ENCODE measurements at regions not wholly inside any gene's neighbourhood (a gene's known extent, or its start where the extent isn't known, plus 50 kb on each side); places are given as distances from the start of the nearest gene placed in this dataset.
"Not testable (repeated sequence)": the region's sequence is repeated elsewhere in the genome, so short reads cannot be mapped to it uniquely, and the experiment has no call there.

GRCh38 chr1:222416001-222416791 is 131.7 kb downstream of the HHIPL2 start:
- no peak for DNase-seq (ENCODE audit: low spot score)

DNA sequence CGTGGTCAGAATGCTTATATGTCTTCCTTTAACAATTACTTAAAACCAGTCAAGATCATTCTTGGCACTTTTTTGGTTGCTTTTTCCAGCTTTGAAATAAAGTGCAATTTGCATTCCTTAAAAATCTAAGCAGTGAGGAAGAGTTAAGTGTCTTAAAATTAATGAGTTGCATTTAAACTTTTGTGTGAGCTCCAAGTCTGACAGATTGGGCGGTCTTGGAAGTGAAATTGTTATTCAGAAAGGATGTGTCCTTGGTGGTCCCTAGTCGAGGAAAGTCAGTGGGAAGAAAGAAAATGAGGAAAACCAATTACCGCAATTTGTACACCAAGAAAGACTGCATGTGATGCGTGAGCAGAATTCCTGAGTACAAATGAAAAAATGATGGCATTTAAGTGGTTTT is 132.5 kb downstream of the HHIPL2 start:
- no peak for DNase-seq (ENCODE audit: low spot score)

DNA sequence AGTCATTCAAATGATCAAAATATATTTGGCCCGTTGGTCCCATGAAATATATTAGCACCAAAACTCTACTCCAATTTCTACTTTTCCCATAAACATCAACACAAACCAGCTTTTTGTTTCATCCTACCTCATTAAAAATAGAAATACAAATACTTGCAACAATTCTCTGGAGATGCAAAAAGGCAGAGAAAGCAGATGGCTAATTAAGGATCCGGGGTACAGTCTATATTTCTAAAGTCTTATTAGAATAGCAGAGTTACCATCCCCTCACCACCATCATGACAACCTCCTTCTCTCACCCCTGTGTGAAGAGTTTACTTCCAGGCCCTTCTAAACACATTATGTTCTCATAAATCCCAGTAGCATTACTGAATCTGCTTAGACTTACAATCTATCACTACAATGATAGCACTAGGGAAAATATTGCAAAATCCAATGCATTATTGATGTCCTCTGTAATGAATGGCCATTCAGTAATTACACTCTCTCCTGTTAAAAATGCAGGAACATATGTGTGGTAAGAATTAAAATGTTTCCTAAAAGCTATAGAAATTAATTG is 133.8 kb downstream of the HHIPL2 start:
- DNase-seq (ENCODE audit: low spot score) = no peak

DNA sequence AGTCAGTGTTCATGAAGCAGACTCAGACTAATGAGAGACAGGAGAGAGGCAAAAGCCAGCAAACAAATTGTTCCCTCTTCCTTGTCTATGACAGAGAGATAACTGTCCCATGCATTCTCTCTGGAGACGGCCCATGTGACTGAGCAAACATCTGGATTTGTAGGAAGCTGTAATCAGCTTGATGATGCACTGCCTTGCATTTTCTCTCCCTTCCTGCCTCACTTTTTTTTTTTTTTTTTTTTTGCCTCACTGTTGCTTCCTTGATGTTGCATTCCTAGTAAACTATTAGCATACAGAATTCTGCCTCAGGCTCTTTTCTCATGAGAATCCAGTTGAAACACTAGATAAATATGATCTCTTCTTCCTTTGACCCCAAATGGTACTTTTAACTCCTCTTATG is 134.5 kb downstream of the HHIPL2 start:
- DNase-seq (ENCODE audit: low spot score) = no peak

GRCh38 chr1:222404710-222405109 is 143.2 kb downstream of the HHIPL2 start:
- DNase-seq (ENCODE audit: low spot score) = peak; percentile 31

DNA sequence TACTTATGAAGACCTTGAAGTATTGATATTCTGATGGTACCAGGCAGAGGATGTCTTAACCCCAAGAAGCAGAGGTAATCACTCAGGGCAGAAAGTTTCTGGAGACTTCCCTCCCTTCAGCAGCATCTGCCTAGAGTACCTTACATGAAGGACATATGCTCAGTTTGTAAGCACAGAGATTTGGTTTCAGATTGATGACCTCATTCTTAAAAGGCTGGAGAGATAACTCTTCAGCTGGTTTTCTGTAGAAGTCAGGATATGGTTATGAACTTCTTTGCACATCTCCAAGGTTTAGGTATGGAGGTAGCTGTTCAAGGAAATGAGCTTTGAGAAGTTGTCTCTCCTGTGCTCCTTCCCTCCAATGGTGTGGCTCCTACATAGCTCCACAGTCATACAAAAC is 148.7 kb downstream of the HHIPL2 start:
- no peak for DNase-seq (ENCODE audit: low spot score)

GRCh38 chr1:222394224-222394623 is 153.7 kb downstream of the HHIPL2 start:
- no peak for DNase-seq (ENCODE audit: low spot score)

DNA sequence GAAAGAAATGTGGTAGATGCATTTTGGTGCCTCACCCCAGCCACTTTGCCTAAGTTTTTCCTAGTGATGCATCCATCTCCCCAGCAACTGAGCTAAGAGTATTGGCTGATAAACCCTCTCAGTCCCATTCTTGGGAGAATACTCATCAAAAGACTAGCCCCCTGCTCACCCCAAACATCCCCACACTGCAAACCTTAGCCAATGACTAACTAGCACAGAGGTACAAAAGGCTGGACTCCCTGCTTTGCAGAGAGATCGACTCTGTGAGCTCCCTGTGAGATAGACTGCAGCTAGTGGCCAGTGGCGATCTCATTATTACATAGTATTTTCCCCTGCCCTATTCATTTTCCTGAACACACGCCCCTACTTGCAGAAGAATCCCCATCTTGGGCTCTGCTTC is 155.3 kb downstream of the HHIPL2 start:
- no peak for DNase-seq (ENCODE audit: low spot score)

- DNase-seq (ENCODE audit: low spot score) = no peak
Measured at GRCh38 chr1:222390181-222390580, 157.7 kb downstream of the HHIPL2 start.

GRCh38 chr1:222387007-222387814 is 160.7 kb downstream of the HHIPL2 start:
- no peak for DNase-seq (ENCODE audit: low spot score)

DNA sequence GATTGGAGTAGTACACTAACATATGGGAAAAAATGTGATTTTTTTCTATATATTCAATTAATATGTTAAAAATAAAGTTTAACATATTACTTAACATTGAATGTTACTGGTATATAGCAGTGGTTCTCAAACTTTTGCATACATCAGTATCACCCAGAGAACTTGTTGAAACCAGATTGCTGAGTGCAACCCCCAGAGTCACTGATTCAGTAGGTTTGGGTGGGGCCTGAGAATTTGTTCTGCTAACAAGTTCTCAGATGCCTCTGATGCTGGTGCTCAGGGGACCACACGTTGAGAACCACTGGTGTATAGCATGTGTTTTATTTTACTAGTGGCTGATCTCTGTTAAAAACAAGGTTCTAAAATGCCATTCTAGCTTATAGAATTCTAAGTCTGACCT is 161.9 kb downstream of the HHIPL2 start:
- DNase-seq (ENCODE audit: low spot score) = no peak

GRCh38 chr1:222385262-222385661 is 162.6 kb downstream of the HHIPL2 start:
- DNase-seq (ENCODE audit: low spot score) = no peak

- no peak for DNase-seq (ENCODE audit: low spot score)
Measured at GRCh38 chr1:222384531-222384930, 163.4 kb downstream of the HHIPL2 start.

DNA sequence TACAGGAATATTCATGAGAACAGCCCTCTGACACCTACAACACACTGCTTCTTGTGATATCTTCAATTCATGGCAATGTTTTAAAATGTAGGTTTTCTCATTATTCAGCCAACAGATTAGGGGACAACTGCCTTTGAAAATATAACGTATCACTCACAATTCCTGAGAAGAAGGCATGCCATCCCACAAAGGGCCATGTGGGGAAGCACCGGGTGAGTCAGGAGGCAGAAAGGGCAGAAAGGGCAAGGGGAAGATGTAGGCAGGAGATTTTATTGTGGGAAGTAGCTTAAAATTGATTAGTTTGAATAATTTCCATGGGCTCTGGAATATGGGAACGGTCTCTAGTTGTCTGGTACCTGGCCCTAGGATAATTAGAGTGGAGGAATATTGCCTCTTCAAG is 165.7 kb downstream of the HHIPL2 start:
- DNase-seq (ENCODE audit: low spot score) = no peak

- DNase-seq (ENCODE audit: low spot score) = no peak
Measured at GRCh38 chr1:222377428-222378088, 170.3 kb downstream of the HHIPL2 start.

DNA sequence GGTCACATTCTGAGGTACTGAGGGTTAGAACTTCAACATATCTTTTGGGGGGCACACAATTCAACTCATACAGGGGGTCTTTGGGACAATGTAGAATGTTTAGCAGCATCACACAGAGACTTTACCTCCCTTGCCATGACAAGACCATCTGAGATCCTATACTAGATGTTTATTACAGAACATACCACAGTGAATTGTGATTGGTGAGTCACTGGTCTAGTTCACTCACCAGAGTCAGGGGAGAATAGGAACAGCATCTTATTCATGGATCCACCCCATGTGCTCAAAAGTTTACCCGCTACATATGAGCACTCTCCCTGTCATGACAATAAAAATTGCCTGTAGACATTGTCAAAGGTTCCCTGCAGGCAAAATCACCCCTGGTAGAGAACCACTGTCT is 171.1 kb downstream of the HHIPL2 start:
- DNase-seq (ENCODE audit: low spot score) = not testable (repeated sequence)

- no peak for DNase-seq (ENCODE audit: low spot score)
Measured at GRCh38 chr1:222375701-222376100, 172.2 kb downstream of the HHIPL2 start.

DNA sequence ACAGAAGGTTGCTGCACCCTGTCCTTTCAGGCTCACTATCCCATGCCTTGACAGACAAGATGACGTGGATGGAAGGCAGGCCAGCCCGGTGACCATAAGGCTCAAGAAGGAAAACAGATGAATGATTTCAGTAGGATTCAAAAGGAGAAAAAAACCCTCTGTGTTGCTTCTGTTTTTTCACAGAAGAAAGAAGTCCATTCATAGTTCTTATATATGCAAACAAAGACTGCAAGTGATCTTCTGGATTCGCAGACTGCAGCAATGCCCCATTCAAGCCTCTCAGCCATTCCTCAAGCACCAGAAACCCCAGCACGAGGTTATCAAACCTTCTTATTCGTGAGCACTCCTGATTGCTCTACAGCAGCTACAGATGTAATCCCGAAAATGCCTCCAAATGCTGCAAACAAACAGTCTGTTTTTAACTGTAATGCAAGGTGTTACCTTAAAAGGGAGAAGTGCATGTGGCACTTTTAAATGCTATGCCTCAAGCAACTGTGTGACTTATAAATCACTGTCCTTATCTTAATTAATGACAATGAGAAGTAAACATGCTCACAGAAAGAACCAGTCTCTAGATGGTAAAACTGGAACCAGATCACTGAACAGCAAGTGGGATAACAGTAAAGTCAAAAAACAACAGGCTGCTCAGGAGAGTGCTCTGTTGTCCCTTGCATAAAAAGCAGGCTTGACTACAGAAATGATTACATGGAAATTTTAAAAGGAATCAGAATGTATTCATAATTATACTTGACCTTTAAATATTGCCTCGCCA is 173.9 kb downstream of the HHIPL2 start:
- no peak for DNase-seq (ENCODE audit: low spot score)

- no peak for DNase-seq (ENCODE audit: low spot score)
Measured at GRCh38 chr1:222373216-222373615, 174.7 kb downstream of the HHIPL2 start.

- no peak for DNase-seq (ENCODE audit: low spot score)
Measured at GRCh38 chr1:222372221-222372620, 175.7 kb downstream of the HHIPL2 start.

GRCh38 chr1:222370913-222371675 is 176.8 kb downstream of the HHIPL2 start:
- DNase-seq (ENCODE audit: low spot score) = no peak
